Medulla oblongata (tissue), 1 donor: ENCODE measurements at regions not wholly inside any gene's neighbourhood (a gene's known extent, or its start where the extent isn't known, plus 50 kb on each side); places are given as distances from the start of the nearest gene placed in this dataset.

Experiments
- DNase-seq: peaks from one replicate; pipeline ENCODE4 v3.0.0-alpha.2; 2015; ENCODE audit errors: extremely low spot score

- DNase-seq: no peak
These were observed 88.3 kb upstream of the CCDC68 start for GRCh38 chr18:55047546-55047945.

DNA sequence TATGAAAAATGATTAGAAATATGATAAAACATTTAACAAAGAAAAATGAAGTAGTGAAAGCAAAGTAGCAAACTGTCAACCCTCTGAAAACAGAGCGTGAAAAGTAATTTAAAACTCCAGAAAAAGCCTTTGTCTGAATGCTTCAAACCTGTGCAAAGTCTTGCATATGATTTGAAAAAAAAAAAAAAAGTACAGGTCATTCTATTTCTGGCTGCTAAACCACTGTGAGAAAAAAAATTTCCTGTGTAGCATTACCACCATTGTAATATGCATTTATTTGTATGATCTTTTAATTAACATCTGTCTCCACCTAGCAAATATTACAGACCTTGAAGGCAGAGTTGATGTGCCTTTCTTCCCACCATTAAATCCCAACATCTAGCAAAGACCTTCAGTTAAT lies 82.1 kb upstream of the CCDC68 start:
- no peak for DNase-seq

DNA sequence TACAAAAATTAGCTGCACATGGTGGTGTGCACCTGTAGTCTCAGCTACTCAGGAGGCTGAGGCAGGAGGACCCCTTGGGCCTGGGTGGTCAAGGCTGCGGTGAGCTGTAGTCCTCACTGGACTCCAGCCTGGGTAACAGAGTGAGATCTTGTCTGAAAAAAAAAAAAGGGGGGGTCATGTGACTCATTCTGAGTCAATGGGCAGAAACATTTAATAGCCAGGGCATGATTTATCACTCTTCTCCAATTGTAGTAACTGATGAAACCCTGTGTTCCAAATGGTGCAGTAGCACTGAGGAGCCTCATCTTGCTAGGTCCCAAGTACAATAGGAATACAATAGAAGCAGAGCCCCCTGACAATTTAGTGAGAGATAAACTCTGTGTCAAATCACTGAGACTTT lies 78.9 kb upstream of the CCDC68 start:
- no peak for DNase-seq

GRCh38 chr18:55034742-55035141 lies 75.5 kb upstream of the CCDC68 start:
- no peak for DNase-seq

- no peak for DNase-seq
These were observed 72.7 kb upstream of the CCDC68 start for GRCh38 chr18:55031979-55032378.

DNA sequence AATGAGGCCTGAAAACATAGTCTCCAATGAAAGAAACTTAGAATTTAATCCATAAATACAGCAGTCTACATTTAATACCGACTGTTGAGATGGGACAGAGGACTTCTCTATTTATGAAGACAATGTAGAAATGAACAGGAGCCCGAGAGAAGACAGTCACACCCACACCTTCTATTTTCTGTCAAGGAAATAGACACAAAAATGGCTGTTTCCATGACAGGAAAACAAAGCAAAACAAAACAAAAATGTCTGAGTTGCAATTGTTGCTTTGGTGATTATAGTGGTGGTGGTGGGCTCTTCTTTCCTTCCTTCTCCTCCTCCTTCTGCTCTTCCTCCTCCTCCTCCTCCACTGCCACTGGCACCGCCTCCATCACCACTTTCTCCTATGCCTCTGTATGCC lies 72.3 kb upstream of the CCDC68 start:
- no peak for DNase-seq

- DNase-seq: no peak
These were observed 71.9 kb upstream of the CCDC68 start for GRCh38 chr18:55031164-55031563.

- no peak for DNase-seq
These were observed 65.3 kb upstream of the CCDC68 start for GRCh38 chr18:55024564-55024963.

DNA sequence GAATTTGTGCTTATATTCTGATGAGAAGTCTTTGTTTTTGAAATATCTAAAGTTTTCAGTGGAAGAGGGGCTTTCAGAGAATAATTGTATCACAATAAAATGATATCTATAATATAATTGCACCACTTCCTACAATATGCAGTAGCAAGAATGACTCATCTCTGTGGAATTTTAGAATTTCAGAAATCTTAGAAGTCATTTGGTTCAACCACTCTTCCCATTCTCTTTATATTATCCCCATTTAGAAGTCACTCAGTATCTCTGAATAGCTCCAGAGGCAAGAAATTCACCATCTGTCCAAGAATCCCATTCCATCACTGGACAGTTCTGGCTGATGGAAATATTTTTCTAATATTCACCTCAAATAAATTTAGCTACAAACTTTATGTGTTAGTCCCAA lies 59.3 kb upstream of the CCDC68 start:
- DNase-seq: no peak

- DNase-seq: no peak
These were observed 54.8 kb upstream of the CCDC68 start for GRCh38 chr18:55014095-55014494.

DNA sequence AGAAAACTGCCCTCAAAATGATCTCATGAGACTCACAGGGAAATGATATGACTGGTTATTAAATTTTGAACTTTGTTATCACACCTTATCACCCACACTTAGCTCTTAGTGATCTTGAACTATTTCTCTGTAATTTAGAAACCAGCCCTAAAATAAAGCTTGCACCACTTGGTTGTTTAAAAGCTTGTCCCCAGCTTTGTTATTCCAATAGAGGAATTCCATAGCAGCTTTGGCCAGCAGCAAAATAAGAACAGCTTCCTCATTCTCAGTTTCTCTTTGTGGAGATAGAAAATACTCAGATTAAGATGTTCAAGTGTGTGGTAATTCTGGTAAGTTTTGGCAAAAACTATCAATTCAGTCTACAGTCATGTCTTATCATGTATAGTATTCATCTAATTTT lies 54.4 kb upstream of the CCDC68 start:
- DNase-seq: no peak

- DNase-seq: no peak
These were observed 53.8 kb upstream of the CCDC68 start for GRCh38 chr18:55013086-55013485.

- DNase-seq: no peak
These were observed 52.7 kb upstream of the CCDC68 start for GRCh38 chr18:55012008-55012407.
